ENCODE measurements at regions not wholly inside any gene's neighbourhood (a gene's known extent, or its start where the extent isn't known, plus 50 kb on each side); places are given as distances from the start of the nearest gene placed in this dataset.

GRCh38 chr13:90142251-90142650 is 1205.2 kb upstream of the MIR17HG start:
- no peak for TF ChIP-seq CTCF (IDR thresholded peaks at IDR 0.05; ENCODE audit: insufficient read depth, low read length)
- no peak for TF ChIP-seq REST (IDR thresholded peaks at IDR 0.05; ENCODE audit: insufficient replicate concordance, low read depth)
